Astrocyte of the spinal cord (primary cell): ENCODE measurements at regions not wholly inside any gene's neighbourhood (a gene's known extent, or its start where the extent isn't known, plus 50 kb on each side); places are given as distances from the start of the nearest gene placed in this dataset.
A peak's percentile ranks its signal among the peaks of the same experiment; 100 is the strongest.
"Not testable (repeated sequence)": the region's sequence is repeated elsewhere in the genome, so short reads cannot be mapped to it uniquely, and the experiment has no call there.

Experiments
- DNase-seq: peaks from one replicate; pipeline ENCODE4 v3.0.0; 2011; ENCODE audit warnings: low read depth, low spot score
- H3K4me3 ChIP-seq: 2 replicates; pipeline ENCODE4 v1.5.1; 2011; ENCODE audit warnings: low read depth, mild to moderate bottlenecking, low read length, moderate library complexity
- in situ Hi-C: cut with HindIII; loops from 2 replicates; pipeline ENCODE4 v1.10.0; 2017; ENCODE audit warnings: low sequenced_read_pairs
- TF ChIP-seq, protein P1 (sequence below): IDR thresholded peaks from 2 replicates; pipeline ENCODE4 v1.5.1; 2012; ENCODE audit warnings: low read depth, mild to moderate bottlenecking, low read length, inconsistent platforms

DNA sequence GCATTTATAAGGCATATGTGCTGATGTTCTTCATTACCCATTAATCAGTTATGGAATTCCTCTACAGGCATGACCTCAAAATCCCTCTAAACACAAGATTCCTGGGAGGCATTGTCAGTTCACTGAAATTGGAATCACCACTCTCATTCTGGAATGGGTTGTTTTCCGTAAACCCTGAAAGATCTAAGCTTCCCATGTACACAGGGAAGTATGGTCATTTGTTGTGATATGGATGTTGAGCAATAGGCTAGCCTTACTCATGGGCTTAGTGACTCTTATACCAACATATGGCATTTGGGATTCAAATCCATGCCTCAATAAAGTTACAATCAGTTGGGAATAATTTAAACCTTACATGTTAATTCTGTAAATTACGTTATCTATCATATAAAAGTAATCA is 258.0 kb downstream of the XPNPEP1 start:
- in situ Hi-C loops: no loop called here
- no peak for DNase-seq
- TF ChIP-seq, protein P1, sequence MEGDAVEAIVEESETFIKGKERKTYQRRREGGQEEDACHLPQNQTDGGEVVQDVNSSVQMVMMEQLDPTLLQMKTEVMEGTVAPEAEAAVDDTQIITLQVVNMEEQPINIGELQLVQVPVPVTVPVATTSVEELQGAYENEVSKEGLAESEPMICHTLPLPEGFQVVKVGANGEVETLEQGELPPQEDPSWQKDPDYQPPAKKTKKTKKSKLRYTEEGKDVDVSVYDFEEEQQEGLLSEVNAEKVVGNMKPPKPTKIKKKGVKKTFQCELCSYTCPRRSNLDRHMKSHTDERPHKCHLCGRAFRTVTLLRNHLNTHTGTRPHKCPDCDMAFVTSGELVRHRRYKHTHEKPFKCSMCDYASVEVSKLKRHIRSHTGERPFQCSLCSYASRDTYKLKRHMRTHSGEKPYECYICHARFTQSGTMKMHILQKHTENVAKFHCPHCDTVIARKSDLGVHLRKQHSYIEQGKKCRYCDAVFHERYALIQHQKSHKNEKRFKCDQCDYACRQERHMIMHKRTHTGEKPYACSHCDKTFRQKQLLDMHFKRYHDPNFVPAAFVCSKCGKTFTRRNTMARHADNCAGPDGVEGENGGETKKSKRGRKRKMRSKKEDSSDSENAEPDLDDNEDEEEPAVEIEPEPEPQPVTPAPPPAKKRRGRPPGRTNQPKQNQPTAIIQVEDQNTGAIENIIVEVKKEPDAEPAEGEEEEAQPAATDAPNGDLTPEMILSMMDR: no peak
- no peak overlapping the region for H3K4me3 ChIP-seq

DNA sequence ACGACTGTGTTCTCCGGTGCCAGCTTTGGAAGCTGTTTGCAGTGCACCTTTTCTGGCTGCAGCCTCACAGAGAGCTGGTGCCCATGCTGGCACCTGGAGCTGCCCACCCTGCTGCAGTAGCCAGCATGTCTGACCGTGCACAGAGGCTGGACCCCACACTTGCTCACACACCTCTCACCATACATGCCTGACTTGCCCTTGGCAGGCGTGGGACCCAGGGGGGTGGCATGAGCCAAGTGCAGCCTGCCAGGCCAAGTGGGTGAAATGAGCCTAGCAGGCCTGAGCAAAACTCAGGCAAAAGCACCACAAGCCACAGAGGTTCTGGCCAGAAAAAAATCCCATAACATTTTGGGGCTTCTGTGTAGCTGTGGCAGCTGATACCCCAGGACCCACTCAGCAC is 258.8 kb downstream of the XPNPEP1 start:
- TF ChIP-seq, protein P1: no peak
- no peak overlapping the region for H3K4me3 ChIP-seq
- no peak for DNase-seq
- in situ Hi-C loops: no loop called here

DNA sequence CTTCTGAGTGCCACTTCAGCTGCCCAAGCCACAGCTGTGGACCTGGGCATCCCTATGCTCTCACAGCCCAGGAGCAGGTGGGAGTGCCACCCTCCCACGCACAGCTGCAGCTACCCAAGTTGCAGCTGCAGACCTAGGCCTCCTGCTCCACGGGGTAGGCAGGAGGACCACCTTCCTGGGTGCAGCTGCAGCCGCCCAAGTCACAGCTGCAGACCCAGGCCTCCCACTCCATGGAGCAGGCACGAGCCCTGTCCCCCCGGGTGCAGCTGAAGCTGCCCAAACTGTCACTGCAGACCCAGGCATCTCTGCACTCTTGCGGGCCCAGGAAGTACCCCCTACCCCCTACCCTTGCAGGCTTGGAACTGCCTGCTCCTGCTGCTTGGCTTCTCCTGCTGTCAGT is 260.2 kb downstream of the XPNPEP1 start:
- DNase-seq: no peak
- in situ Hi-C loops: no loop called here
- H3K4me3 ChIP-seq: no peak overlapping the region
- TF ChIP-seq, protein P1: no peak

DNA sequence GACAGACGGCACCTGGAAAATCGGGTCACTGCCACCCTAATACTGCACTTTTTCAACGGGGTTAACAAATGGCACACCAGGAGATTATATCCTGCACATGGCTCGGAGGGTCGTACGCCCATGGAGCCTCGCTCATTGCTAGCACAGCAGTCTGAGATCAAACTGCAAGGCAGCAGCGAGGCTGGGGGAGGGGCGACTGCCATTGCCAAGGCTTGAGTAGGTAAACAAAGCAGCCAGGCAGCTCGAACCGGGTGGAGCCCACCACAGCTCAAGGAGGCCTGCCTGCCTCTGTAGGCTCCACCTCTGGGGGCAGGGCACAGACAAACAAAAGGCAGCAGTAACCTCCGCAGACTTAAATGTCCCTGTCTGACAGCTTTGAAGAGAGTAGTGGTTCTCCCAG is 270.7 kb downstream of the XPNPEP1 start:
- DNase-seq, H3K4me3 ChIP-seq, in situ Hi-C loops: not testable (repeated sequence)

DNA sequence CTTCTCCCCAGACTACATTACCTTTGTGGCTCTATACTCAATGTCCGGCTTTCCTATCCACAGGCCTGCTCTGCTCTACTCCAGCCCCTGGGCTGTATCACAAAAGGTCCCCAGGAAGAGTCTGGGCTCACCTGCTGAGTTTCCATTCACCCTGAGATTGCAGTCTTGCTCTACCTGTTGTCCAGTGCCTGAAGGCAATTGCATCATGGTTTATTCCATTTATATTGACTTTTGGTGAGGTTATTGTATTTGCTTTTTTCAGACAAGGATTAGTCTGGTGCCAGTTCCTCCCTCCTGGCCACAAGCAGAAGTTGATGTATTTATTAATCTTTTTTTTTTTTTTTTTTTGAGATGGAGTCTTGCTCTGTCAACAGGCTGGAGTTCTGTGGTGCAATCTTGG is 273.1 kb downstream of the XPNPEP1 start:
- no peak for DNase-seq
- in situ Hi-C loops: no loop called here
- TF ChIP-seq, protein P1: no peak
- H3K4me3 ChIP-seq: no peak overlapping the region

DNA sequence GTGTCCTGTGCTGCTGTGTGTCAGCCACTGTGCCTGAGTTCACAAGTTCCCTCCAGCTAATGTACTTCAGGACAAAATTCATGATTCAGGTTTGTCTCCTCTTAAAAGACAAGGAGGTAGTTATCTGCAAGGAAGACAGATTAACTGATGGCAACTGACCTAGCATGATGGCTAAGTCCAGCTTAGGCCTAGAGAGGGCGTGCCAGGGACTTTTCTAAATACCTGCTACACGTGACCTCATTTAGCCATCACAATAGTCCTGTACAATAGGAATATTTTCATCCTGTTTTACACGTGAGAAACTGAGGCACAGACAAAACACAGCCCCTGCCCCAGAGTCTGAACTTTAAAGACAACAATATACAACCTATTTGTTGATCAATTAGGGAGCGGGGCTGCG is 275.7 kb downstream of the XPNPEP1 start:
- TF ChIP-seq, protein P1: no peak
- no peak for DNase-seq
- in situ Hi-C loops: no loop called here
- H3K4me3 ChIP-seq: no peak overlapping the region

DNA sequence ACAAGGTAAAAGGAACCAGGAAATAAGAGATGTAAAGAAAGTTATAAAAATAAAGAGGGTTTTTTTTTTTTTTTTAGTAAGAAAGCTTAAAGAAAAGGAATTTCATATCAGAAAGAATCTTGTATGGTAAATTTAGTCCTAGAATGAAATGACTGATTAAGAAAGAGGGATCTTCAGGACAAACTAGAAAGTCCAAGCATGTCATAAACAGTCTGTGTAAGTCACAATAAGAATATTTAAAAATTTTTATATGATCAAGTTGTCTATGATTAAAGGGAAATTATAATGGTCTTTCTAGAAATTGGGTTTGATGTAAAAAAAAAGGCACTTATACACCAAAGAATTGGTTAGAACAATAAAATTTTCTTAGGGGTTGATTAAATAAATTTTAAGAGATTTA is 289.5 kb downstream of the XPNPEP1 start:
- peak; percentile 10 for DNase-seq
- no peak overlapping the region for H3K4me3 ChIP-seq
- TF ChIP-seq, protein P1: no peak
- in situ Hi-C loops: no loop called here

DNA sequence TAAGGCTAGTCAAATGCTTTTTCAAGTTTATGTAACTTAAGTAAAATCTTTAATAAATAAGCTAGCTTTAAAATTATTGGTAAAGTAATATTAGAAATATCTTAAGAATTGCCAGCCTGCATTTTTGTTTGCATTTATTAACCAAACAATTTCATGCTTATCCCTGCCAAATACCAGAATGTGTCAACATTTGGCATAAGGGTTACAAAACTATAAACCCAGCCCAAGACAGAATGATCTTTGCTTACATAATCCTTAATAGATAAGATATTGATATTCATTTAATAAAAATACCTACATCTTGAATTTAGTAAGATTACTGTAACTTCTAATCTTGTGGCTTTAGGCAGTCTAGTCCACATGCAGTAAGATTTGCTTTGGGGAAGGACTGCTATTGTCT is 290.3 kb downstream of the XPNPEP1 start:
- in situ Hi-C loops, DNase-seq, H3K4me3 ChIP-seq: not testable (repeated sequence)
